Osteoblast (primary cell): ENCODE measurements at regions not wholly inside any gene's neighbourhood (a gene's known extent, or its start where the extent isn't known, plus 50 kb on each side); places are given as distances from the start of the nearest gene placed in this dataset.

Source experiments
- DNase-seq: peaks from one replicate; pipeline ENCODE4 v3.0.0; 2011; ENCODE audit warnings: low spot score, mixed read lengths; ENCODE audit not compliant: insufficient read length; ENCODE audit errors: missing footprints
- H2AFZ ChIP-seq: 2 replicates; pipeline ENCODE4 v1.6.0; 2011; ENCODE audit warnings: mild to moderate bottlenecking, low read length
- H3K27ac ChIP-seq: 2 replicates; pipeline ENCODE4 v1.5.1; 2011; ENCODE audit warnings: mild to moderate bottlenecking, low read depth, low read length, moderate library complexity
- H3K27me3 ChIP-seq: 2 replicates; pipeline ENCODE4 v1.6.0; 2012; ENCODE audit warnings: mild to moderate bottlenecking, control low read depth, inconsistent platforms, low read length, moderate library complexity; ENCODE audit not compliant: insufficient read depth
- H3K36me3 ChIP-seq: 2 replicates; pipeline ENCODE4 v1.5.1; 2011; ENCODE audit warnings: mild to moderate bottlenecking, low read length, control low read depth, moderate library complexity; ENCODE audit not compliant: insufficient read depth
- H3K4me1 ChIP-seq: 2 replicates; pipeline ENCODE4 v1.5.1; 2011; ENCODE audit warnings: mild to moderate bottlenecking, low read length, control low read depth, moderate library complexity; ENCODE audit not compliant: insufficient read depth
- H3K4me2 ChIP-seq: 2 replicates; pipeline ENCODE4 v1.6.0; 2011; ENCODE audit warnings: mild to moderate bottlenecking, low read length; ENCODE audit not compliant: insufficient read depth
- H3K4me3 ChIP-seq: fragments of 200-600 bp; sonication (generic); 3 replicates; pipeline ENCODE4 v1.5.1; 2012; ENCODE audit warnings: mild to moderate bottlenecking, low read length, inconsistent platforms; ENCODE audit not compliant: insufficient read depth
- H3K79me2 ChIP-seq: 2 replicates; pipeline ENCODE4 v1.6.0; 2012; ENCODE audit warnings: mild to moderate bottlenecking, low read length, control low read depth, inconsistent platforms; ENCODE audit not compliant: insufficient read depth
- H3K9me3 ChIP-seq: 2 replicates; pipeline ENCODE4 v1.5.1; 2011; ENCODE audit warnings: low read depth, low read length, control low read depth
- H4K20me1 ChIP-seq: 2 replicates; pipeline ENCODE4 v1.6.0; 2012; ENCODE audit warnings: mild to moderate bottlenecking, low read length, control low read depth; ENCODE audit not compliant: insufficient read depth
- TF ChIP-seq, protein P1 (sequence below): IDR thresholded peaks from 2 replicates; pipeline ENCODE4 v1.5.1; 2011; ENCODE audit warnings: mild to moderate bottlenecking, low read depth, low read length, moderate library complexity; ENCODE audit errors: extremely low read depth

DNA sequence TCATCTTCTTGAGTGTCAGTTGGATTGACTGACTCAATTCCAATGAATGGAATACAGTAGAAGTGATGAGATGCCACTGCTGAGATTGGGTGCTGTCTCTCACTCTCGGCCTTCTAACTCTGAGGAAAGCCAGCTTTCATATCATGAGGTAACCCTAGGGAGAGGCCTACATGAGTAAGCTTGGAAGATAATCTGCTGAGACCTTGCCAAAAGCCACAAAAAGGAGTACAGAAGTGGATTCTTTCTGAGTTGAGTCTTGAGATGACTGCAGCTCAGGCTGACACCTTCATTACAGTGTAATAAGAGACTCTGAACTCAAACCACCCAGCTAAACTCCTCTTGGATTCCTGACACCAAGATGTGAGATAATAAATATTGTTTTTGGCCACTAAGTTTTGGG, 537.4 kb upstream of the MAGEB18 start:
- H3K4me3 ChIP-seq, result no peak overlapping the region
- no peak overlapping the region for H3K27ac ChIP-seq
- no peaks in the 10 kb centered on the region for H3K79me2 ChIP-seq
- H4K20me1 ChIP-seq, result no peaks in the 10 kb centered on the region
- H3K4me1 ChIP-seq, result no peaks in the 10 kb centered on the region
- no peaks in the 10 kb centered on the region for H3K9me3 ChIP-seq
- no peaks in the 10 kb centered on the region for H3K36me3 ChIP-seq
- TF ChIP-seq, protein P1, sequence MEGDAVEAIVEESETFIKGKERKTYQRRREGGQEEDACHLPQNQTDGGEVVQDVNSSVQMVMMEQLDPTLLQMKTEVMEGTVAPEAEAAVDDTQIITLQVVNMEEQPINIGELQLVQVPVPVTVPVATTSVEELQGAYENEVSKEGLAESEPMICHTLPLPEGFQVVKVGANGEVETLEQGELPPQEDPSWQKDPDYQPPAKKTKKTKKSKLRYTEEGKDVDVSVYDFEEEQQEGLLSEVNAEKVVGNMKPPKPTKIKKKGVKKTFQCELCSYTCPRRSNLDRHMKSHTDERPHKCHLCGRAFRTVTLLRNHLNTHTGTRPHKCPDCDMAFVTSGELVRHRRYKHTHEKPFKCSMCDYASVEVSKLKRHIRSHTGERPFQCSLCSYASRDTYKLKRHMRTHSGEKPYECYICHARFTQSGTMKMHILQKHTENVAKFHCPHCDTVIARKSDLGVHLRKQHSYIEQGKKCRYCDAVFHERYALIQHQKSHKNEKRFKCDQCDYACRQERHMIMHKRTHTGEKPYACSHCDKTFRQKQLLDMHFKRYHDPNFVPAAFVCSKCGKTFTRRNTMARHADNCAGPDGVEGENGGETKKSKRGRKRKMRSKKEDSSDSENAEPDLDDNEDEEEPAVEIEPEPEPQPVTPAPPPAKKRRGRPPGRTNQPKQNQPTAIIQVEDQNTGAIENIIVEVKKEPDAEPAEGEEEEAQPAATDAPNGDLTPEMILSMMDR, result no peak
- DNase-seq, result no peak
- H2AFZ ChIP-seq, result no peak overlapping the region
- H3K27me3 ChIP-seq, result no peaks in the 10 kb centered on the region
- no peak overlapping the region for H3K4me2 ChIP-seq

DNA sequence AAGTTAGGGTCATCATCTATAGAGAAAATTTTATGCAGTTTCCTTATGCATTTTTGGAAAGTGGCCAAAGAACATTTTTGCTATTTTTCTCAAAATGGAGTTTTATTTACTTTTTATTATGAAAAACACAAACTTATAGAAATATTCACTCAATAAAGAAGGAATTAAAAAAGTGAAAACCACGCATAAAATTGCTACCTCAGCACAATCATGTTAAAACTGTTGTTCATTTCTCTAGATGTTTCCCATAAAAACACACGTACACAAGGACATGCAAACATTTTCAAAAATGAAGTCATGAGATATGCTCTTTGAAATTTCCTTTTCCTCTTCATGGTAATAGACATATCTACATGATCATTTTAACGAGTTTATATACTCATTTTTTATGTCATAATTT, 536.8 kb upstream of the MAGEB18 start:
- TF ChIP-seq, protein P1, result no peak
- no peak for DNase-seq

DNA sequence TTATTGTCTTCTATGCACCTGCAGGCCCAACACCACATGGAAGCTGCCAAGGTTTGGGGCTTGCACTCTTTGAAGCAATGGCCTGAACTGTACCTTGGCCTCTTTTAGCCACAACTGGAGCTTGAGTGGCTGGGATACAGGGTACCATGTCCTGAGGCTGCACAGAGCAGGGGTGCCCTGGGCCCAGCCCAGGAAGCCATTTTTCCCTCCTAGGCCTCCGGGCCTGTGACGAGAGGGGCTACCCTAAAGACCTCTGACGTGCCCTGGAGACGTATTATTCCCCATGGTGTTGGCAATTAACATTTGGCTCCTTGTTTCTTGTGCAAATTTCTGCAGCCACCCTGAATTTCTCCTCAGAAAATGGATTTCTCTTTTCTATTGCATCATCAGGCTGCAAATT, 519.9 kb upstream of the MAGEB18 start:
- Histone ChIP-seq H2AFZ (no peak overlapping the region), H3K27ac (no peak overlapping the region), H3K36me3 (no peaks in the 10 kb centered on the region), H3K79me2 (no peaks in the 10 kb centered on the region), H3K4me1 (no peaks in the 10 kb centered on the region), H3K9me3 (no peaks in the 10 kb centered on the region), H3K4me3 (no peak overlapping the region), H3K4me2 (no peak overlapping the region), H4K20me1 (no peaks in the 10 kb centered on the region), H3K27me3 (no peaks in the 10 kb centered on the region)
- TF ChIP-seq, protein P1, result no peak
- no peak for DNase-seq

More for the DNA sequence above, 536.8 kb upstream of the MAGEB18 start:
- Histone ChIP-seq H3K4me2 (no peak overlapping the region), H3K27me3 (no peaks in the 10 kb centered on the region), H4K20me1 (no peaks in the 10 kb centered on the region), H3K27ac (no peak overlapping the region), H2AFZ (no peak overlapping the region), H3K4me3 (no peak overlapping the region), H3K9me3 (no peaks in the 10 kb centered on the region), H3K36me3 (no peaks in the 10 kb centered on the region), H3K79me2 (no peaks in the 10 kb centered on the region), H3K4me1 (no peaks in the 10 kb centered on the region)

DNA sequence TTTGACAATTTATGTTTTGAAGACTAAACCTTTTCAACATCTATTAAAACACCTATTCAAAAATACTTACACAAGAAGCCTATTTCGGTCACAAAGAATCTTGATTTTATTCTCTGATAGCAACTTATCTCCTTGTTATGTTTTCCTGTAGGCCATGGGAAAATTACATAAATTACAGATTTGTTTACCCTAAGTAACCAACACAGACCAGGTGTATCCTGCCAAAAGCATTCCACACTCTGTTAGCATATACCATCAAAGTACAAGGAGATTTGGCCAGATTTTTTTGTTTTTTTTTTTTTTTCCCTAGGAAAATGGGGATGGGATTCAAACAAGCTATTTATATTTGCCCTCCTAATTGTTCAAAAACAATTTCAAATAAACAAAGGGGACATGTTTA, 497.9 kb upstream of the MAGEB18 start:
- H4K20me1 ChIP-seq, result no peaks in the 10 kb centered on the region
- H3K4me3 ChIP-seq, result no peak overlapping the region
- H3K4me2 ChIP-seq, result no peak overlapping the region
- no peak overlapping the region for H3K27ac ChIP-seq
- H3K36me3 ChIP-seq, result no peaks in the 10 kb centered on the region
- no peaks in the 10 kb centered on the region for H3K27me3 ChIP-seq
- no peak overlapping the region for H2AFZ ChIP-seq
- peaks cover 2% of the 10 kb centered on the region for H3K9me3 ChIP-seq
- H3K4me1 ChIP-seq, result no peaks in the 10 kb centered on the region
- TF ChIP-seq, protein P1, result no peak
- DNase-seq, result peak; percentile 21
- no peaks in the 10 kb centered on the region for H3K79me2 ChIP-seq
